ENCODE measurements at regions not wholly inside any gene's neighbourhood (a gene's known extent, or its start where the extent isn't known, plus 50 kb on each side); places are given as distances from the start of the nearest gene placed in this dataset.

- Histone ChIP-seq H3K4me1 (ENCODE audit: low read depth) (peaks cover 20% of the 10 kb centered on the region), H3K36me3 (no peaks in the 10 kb centered on the region), H3K27me3 (no peaks in the 10 kb centered on the region), H3K27ac (no peak overlapping the region), H3K9me3 (ENCODE audit: low read depth) (no peaks in the 10 kb centered on the region), H3K4me3 (no peak overlapping the region)
- no peak for DNase-seq (ENCODE audit: low read depth in 1 of 2, low spot score in 1 of 2)
- TF ChIP-seq, protein P1, sequence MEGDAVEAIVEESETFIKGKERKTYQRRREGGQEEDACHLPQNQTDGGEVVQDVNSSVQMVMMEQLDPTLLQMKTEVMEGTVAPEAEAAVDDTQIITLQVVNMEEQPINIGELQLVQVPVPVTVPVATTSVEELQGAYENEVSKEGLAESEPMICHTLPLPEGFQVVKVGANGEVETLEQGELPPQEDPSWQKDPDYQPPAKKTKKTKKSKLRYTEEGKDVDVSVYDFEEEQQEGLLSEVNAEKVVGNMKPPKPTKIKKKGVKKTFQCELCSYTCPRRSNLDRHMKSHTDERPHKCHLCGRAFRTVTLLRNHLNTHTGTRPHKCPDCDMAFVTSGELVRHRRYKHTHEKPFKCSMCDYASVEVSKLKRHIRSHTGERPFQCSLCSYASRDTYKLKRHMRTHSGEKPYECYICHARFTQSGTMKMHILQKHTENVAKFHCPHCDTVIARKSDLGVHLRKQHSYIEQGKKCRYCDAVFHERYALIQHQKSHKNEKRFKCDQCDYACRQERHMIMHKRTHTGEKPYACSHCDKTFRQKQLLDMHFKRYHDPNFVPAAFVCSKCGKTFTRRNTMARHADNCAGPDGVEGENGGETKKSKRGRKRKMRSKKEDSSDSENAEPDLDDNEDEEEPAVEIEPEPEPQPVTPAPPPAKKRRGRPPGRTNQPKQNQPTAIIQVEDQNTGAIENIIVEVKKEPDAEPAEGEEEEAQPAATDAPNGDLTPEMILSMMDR (IDR thresholded peaks at IDR 0.05; ENCODE audit: low read depth, low read length) = no peak
Measured at GRCh38 chr13:53158201-53158600, 129.6 kb downstream of the OLFM4 start.

GRCh38 chr13:53159431-53159830 lies 130.8 kb downstream of the OLFM4 start:
- Histone ChIP-seq H3K27me3 (no peaks in the 10 kb centered on the region), H3K27ac (no peak overlapping the region), H3K9me3 (ENCODE audit: low read depth) (no peaks in the 10 kb centered on the region), H3K4me1 (ENCODE audit: low read depth) (peaks cover 12% of the 10 kb centered on the region), H3K4me3 (no peak overlapping the region), H3K36me3 (no peaks in the 10 kb centered on the region)
- TF ChIP-seq, protein P1 (IDR thresholded peaks at IDR 0.05; ENCODE audit: low read depth, low read length) = no peak
- DNase-seq (ENCODE audit: low read depth in 1 of 2, low spot score in 1 of 2) = no peak

GRCh38 chr13:53160211-53160610 lies 131.6 kb downstream of the OLFM4 start:
- no peak overlapping the region for H3K27ac ChIP-seq
- H3K4me1 ChIP-seq (ENCODE audit: low read depth) = peaks cover 6% of the 10 kb centered on the region
- DNase-seq (ENCODE audit: low read depth in 1 of 2, low spot score in 1 of 2) = no peak
- no peak overlapping the region for H3K4me3 ChIP-seq
- H3K9me3 ChIP-seq (ENCODE audit: low read depth) = no peaks in the 10 kb centered on the region
- no peaks in the 10 kb centered on the region for H3K36me3 ChIP-seq
- no peaks in the 10 kb centered on the region for H3K27me3 ChIP-seq
- TF ChIP-seq, protein P1 (IDR thresholded peaks at IDR 0.05; ENCODE audit: low read depth, low read length) = no peak

DNA sequence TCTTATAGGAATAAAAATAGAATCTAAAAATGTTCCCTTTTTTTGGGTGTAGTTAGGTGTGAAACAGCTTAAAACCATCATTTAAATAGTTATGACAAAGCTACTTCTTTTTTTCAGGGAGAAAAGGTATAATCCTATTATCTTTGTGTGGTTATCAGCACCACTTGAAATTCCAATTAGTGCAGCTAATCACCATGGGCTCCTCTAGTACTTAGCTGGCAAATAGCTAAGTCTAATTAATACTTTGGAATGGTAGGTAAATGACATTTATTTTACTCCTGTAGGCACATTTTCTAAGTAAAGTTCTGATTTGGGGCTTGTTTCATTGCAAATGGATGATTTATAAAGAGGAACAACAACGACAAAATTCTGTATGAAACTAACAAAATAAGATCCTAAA lies 132.6 kb downstream of the OLFM4 start:
- peaks cover 6% of the 10 kb centered on the region for H3K4me1 ChIP-seq (ENCODE audit: low read depth)
- DNase-seq (ENCODE audit: low read depth in 1 of 2, low spot score in 1 of 2) = no peak

DNA sequence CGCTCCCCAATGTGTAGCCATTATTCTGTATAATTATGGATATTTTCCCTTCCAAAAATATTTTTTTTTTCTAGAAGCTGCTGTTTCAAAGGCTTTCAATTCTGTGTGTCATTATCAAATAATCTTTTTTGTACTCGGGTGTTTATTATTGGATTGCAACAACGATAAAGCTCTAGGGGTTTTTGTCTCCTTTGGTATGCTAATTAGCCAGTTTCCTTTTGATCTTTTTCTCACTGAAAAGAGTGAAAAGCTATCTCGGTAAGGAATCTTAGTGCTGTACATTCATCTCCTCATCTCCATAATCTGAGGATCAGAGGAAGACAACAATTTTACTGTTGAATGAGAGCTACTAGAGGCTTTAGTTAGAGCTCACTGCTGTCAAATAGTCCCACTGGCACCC lies 136.6 kb downstream of the OLFM4 start:
- Histone ChIP-seq H3K9me3 (ENCODE audit: low read depth) (no peaks in the 10 kb centered on the region), H3K36me3 (no peaks in the 10 kb centered on the region), H3K4me1 (ENCODE audit: low read depth) (peaks cover 6% of the 10 kb centered on the region), H3K27me3 (no peaks in the 10 kb centered on the region), H3K27ac (no peak overlapping the region), H3K4me3 (no peak overlapping the region)
- DNase-seq (ENCODE audit: low read depth in 1 of 2, low spot score in 1 of 2) = no peak
- TF ChIP-seq, protein P1 (IDR thresholded peaks at IDR 0.05; ENCODE audit: low read depth, low read length) = no peak

More for the DNA sequence above, 132.6 kb downstream of the OLFM4 start:
- no peak overlapping the region for H3K27ac ChIP-seq
- H3K27me3 ChIP-seq = no peaks in the 10 kb centered on the region
- no peaks in the 10 kb centered on the region for H3K36me3 ChIP-seq
- no peaks in the 10 kb centered on the region for H3K9me3 ChIP-seq (ENCODE audit: low read depth)
- TF ChIP-seq, protein P1 (IDR thresholded peaks at IDR 0.05; ENCODE audit: low read depth, low read length) = no peak
- no peak overlapping the region for H3K4me3 ChIP-seq

GRCh38 chr13:53167561-53167960 lies 138.9 kb downstream of the OLFM4 start:
- TF ChIP-seq, protein P1 (IDR thresholded peaks at IDR 0.05; ENCODE audit: low read depth, low read length) = no peak
- no peak overlapping the region for H3K4me3 ChIP-seq

More at GRCh38 chr13:53167561-53167960, 138.9 kb downstream of the OLFM4 start:
- H3K4me1 ChIP-seq (ENCODE audit: low read depth) = no peaks in the 10 kb centered on the region
- H3K36me3 ChIP-seq = no peaks in the 10 kb centered on the region
- no peak overlapping the region for H3K27ac ChIP-seq
- H3K9me3 ChIP-seq (ENCODE audit: low read depth) = no peaks in the 10 kb centered on the region
- DNase-seq (ENCODE audit: low read depth in 1 of 2, low spot score in 1 of 2) = no peak
- no peaks in the 10 kb centered on the region for H3K27me3 ChIP-seq
